Mesenchymal stem cell (in vitro differentiated cells and primary cell): ENCODE measurements at regions not wholly inside any gene's neighbourhood (a gene's known extent, or its start where the extent isn't known, plus 50 kb on each side); places are given as distances from the start of the nearest gene placed in this dataset.

ENCODE experiments used
- DNase-seq: peaks from one replicate; pipeline ENCODE4 v3.0.0-alpha.2; 2013
- H2AFZ ChIP-seq: one replicate; pipeline ENCODE4 v1.6.1; 2013; ENCODE audit warnings: low read depth, mild to moderate bottlenecking, control low read depth, inconsistent platforms, low read length, moderate library complexity
- H2AK5ac ChIP-seq: 2 replicates; pipeline ENCODE4 v1.6.1; 2013; ENCODE audit warnings: low read length, moderate library complexity, mild to moderate bottlenecking, inconsistent platforms; ENCODE audit not compliant: severe bottlenecking
- H2BK120ac ChIP-seq: one replicate; pipeline ENCODE4 v1.6.1; 2013; ENCODE audit warnings: low read depth, mild to moderate bottlenecking, inconsistent platforms, low read length, moderate library complexity
- H2BK12ac ChIP-seq, 2 experiments: one replicate each; pipeline ENCODE4 v1.6.1; 2013; ENCODE audit warnings: inconsistent platforms in 2 of 2, low read length in 2 of 2, mild to moderate bottlenecking in 2 of 2, moderate library complexity in 2 of 2, control low read depth in 1 of 2
- H2BK15ac ChIP-seq: one replicate; pipeline ENCODE4 v1.6.1; 2013; ENCODE audit warnings: mild to moderate bottlenecking, low read depth, inconsistent platforms; ENCODE audit not compliant: poor library complexity, severe bottlenecking
- H2BK5ac ChIP-seq: 2 replicates; pipeline ENCODE4 v1.6.1; 2013; ENCODE audit warnings: low read depth, mild to moderate bottlenecking, low read length, control low read depth, inconsistent platforms; ENCODE audit not compliant: poor library complexity, severe bottlenecking
- H3K14ac ChIP-seq, 2 experiments: one replicate each; pipeline ENCODE4 v1.6.1; 2013; ENCODE audit warnings: inconsistent platforms in 2 of 2, low read length in 2 of 2, control low read depth in 1 of 2, mild to moderate bottlenecking in 1 of 2, moderate library complexity in 1 of 2
- H3K18ac ChIP-seq, 2 experiments: one replicate each; pipeline ENCODE4 v1.6.1; 2013; ENCODE audit warnings: inconsistent platforms in 2 of 2, low read length in 2 of 2, control low read depth in 1 of 2, low read depth in 1 of 2, mild to moderate bottlenecking in 1 of 2
- H3K23ac ChIP-seq, 2 experiments: one replicate each; pipeline ENCODE4 v1.6.1; 2013; ENCODE audit warnings: inconsistent platforms in 2 of 2, low read length in 2 of 2, mild to moderate bottlenecking in 2 of 2, moderate library complexity in 2 of 2, control low read depth in 1 of 2
- H3K27ac ChIP-seq: 2 replicates; pipeline ENCODE4 v1.5.1; 2013; ENCODE audit warnings: mild to moderate bottlenecking, moderate library complexity, low read length, control low read depth, inconsistent platforms; ENCODE audit not compliant: poor library complexity, severe bottlenecking
- H3K27me3 ChIP-seq, 2 experiments: 2 replicates each; pipeline versions ENCODE4 v1.6.1 to v1.7.0; 2013; ENCODE audit warnings: low read length in 2 of 2, mild to moderate bottlenecking in 2 of 2, moderate library complexity in 2 of 2, control low read depth in 1 of 2, inconsistent platforms in 1 of 2; ENCODE audit not compliant: control insufficient read depth in 1 of 2, insufficient read depth in 1 of 2
- H3K36me3 ChIP-seq, 2 experiments: 2 replicates each; pipeline versions ENCODE4 v1.6.1 to v1.7.0; 2013; ENCODE audit warnings: low read length in 2 of 2, control low read depth in 1 of 2, inconsistent platforms in 1 of 2, low read depth in 1 of 2, mild to moderate bottlenecking in 1 of 2; ENCODE audit not compliant: insufficient read depth in 2 of 2, control insufficient read depth in 1 of 2
- H3K4ac ChIP-seq, 2 experiments: one replicate each; pipeline ENCODE4 v1.6.1; 2013; ENCODE audit warnings: inconsistent platforms in 2 of 2, low read length in 2 of 2, mild to moderate bottlenecking in 2 of 2, moderate library complexity in 2 of 2, control low read depth in 1 of 2, low read depth in 1 of 2
- H3K4me1 ChIP-seq: 2 replicates; pipeline ENCODE4 v1.6.1; 2013; ENCODE audit warnings: low read depth, low read length, control low read depth; ENCODE audit not compliant: control insufficient read depth, insufficient read depth
- H3K4me2 ChIP-seq: 2 replicates; pipeline ENCODE4 v1.6.1; 2013; ENCODE audit warnings: low read length, mild to moderate bottlenecking, inconsistent platforms; ENCODE audit not compliant: poor library complexity, severe bottlenecking
- H3K4me3 ChIP-seq, 2 experiments: 2 replicates each; pipeline versions ENCODE4 v1.5.1 to v1.7.0; 2013; ENCODE audit warnings: low read length in 2 of 2, mild to moderate bottlenecking in 2 of 2, control low read depth in 1 of 2, low read depth in 1 of 2; ENCODE audit not compliant: insufficient read depth in 1 of 2
- H3K79me1 ChIP-seq: replicated peaks from 2 replicates; pipeline ENCODE4 v1.6.1; 2013; ENCODE audit warnings: mild to moderate bottlenecking, control low read depth, low read length, inconsistent platforms; ENCODE audit not compliant: poor library complexity, severe bottlenecking
- H3K9ac ChIP-seq: 2 replicates; pipeline ENCODE4 v1.7.0; 2013; ENCODE audit warnings: mild to moderate bottlenecking, low read length, moderate library complexity
- H3K9me3 ChIP-seq: 2 replicates; pipeline ENCODE4 v1.7.0; 2013; ENCODE audit warnings: mild to moderate bottlenecking, low read length; ENCODE audit not compliant: control insufficient read depth
- H4K8ac ChIP-seq: one replicate; pipeline ENCODE4 v1.6.1; 2013; ENCODE audit warnings: inconsistent platforms, mild to moderate bottlenecking, low read length, moderate library complexity
- H4K91ac ChIP-seq: one replicate; pipeline ENCODE4 v1.6.1; 2013; ENCODE audit warnings: mild to moderate bottlenecking, low read length, inconsistent platforms
- WGBS: methylation state at CpG from one replicate; pipeline ENCODE4 v1.1.7; 2013; ENCODE audit warnings: mixed read lengths; 5-methylcytosine and 5-hydroxymethylcytosine counted together

GRCh38 chr16:6170022-6170421 is 1072.4 kb upstream of the EEF2KMT start:
- DNase-seq = no peak
- Histone ChIP-seq H2AK5ac (no peak overlapping the region), H2BK120ac (no peak overlapping the region), H3K27me3 (no peaks in the 10 kb centered on the region), H3K27ac (no peak overlapping the region), H3K4me1 (no peaks in the 10 kb centered on the region), H3K4me3 (no peak overlapping the region), H4K8ac (no peak overlapping the region), H2BK12ac (no peak overlapping the region), H3K79me1 (no peaks in the 10 kb centered on the region), H2BK15ac (no peak overlapping the region), H3K36me3 (no peaks in the 10 kb centered on the region), H3K14ac (no peak overlapping the region), H3K4me2 (no peak overlapping the region), H2BK5ac (no peak overlapping the region), H2AFZ (no peak overlapping the region), H3K23ac (no peak overlapping the region), H3K4ac (no peak overlapping the region), H4K91ac (no peak overlapping the region), H3K18ac (no peak overlapping the region), H3K9me3 (peaks cover 4% of the 10 kb centered on the region), H3K9ac (no peak overlapping the region)
- 86% methylated on average over 5 of the region's 5 CpGs for WGBS

- H4K91ac ChIP-seq = no peak overlapping the region
- H3K9me3 ChIP-seq = no peaks in the 10 kb centered on the region
- H3K4me2 ChIP-seq = no peak overlapping the region
- no peak overlapping the region for H3K23ac ChIP-seq
- H3K79me1 ChIP-seq = no peaks in the 10 kb centered on the region
- H3K4me1 ChIP-seq = no peaks in the 10 kb centered on the region
- H3K4ac ChIP-seq = no peak overlapping the region
- no peak overlapping the region for H2BK5ac ChIP-seq
- no peak overlapping the region for H2AK5ac ChIP-seq
- no peak overlapping the region for H3K27ac ChIP-seq
- no peak overlapping the region for H2BK12ac ChIP-seq
- 66% methylated on average over 11 of the region's 11 CpGs for WGBS
- no peak overlapping the region for H2BK120ac ChIP-seq
- no peak overlapping the region for H2AFZ ChIP-seq
- H3K18ac ChIP-seq = no peak overlapping the region
- H3K14ac ChIP-seq = no peak overlapping the region
- H3K9ac ChIP-seq = no peak overlapping the region
- H3K36me3 ChIP-seq = no peaks in the 10 kb centered on the region
- no peaks in the 10 kb centered on the region for H3K27me3 ChIP-seq
- no peak for DNase-seq
- H4K8ac ChIP-seq = no peak overlapping the region
- no peak overlapping the region for H3K4me3 ChIP-seq
- H2BK15ac ChIP-seq = no peak overlapping the region
These were observed 1067.9 kb upstream of the EEF2KMT start for GRCh38 chr16:6165330-6165979.

GRCh38 chr16:6160871-6161270 is 1063.3 kb upstream of the EEF2KMT start:
- H3K9ac ChIP-seq = no peak overlapping the region
- no peak overlapping the region for H2AFZ ChIP-seq
- H4K91ac ChIP-seq = no peak overlapping the region
- H2BK120ac ChIP-seq = no peak overlapping the region
- H2BK5ac ChIP-seq = no peak overlapping the region
- no peaks in the 10 kb centered on the region for H3K27me3 ChIP-seq
- no peak overlapping the region for H3K27ac ChIP-seq
- DNase-seq = no peak
- no peak overlapping the region for H3K4ac ChIP-seq
- H2AK5ac ChIP-seq = no peak overlapping the region
- H3K9me3 ChIP-seq = no peaks in the 10 kb centered on the region
- H2BK12ac ChIP-seq = no peak overlapping the region
- no peak overlapping the region for H3K4me3 ChIP-seq
- no peak overlapping the region for H4K8ac ChIP-seq
- no peak overlapping the region for H2BK15ac ChIP-seq
- no peaks in the 10 kb centered on the region for H3K79me1 ChIP-seq
- H3K36me3 ChIP-seq = no peaks in the 10 kb centered on the region
- no peak overlapping the region for H3K4me2 ChIP-seq
- H3K18ac ChIP-seq = no peak overlapping the region
- no peak overlapping the region for H3K14ac ChIP-seq
- no peaks in the 10 kb centered on the region for H3K4me1 ChIP-seq
- WGBS = 79% methylated on average over 10 of the region's 10 CpGs
- no peak overlapping the region for H3K23ac ChIP-seq

- H3K36me3 ChIP-seq = no peaks in the 10 kb centered on the region
- no peaks in the 10 kb centered on the region for H3K27me3 ChIP-seq
- no peak overlapping the region for H3K14ac ChIP-seq
- H3K79me1 ChIP-seq = no peaks in the 10 kb centered on the region
- no peak overlapping the region for H4K8ac ChIP-seq
- no peaks in the 10 kb centered on the region for H3K9me3 ChIP-seq
- H3K23ac ChIP-seq = no peak overlapping the region
- no peak overlapping the region for H4K91ac ChIP-seq
- no peak overlapping the region for H3K27ac ChIP-seq
- H2AK5ac ChIP-seq = no peak overlapping the region
- no peaks in the 10 kb centered on the region for H3K4me1 ChIP-seq
- H3K4me2 ChIP-seq = no peak overlapping the region
- no peak overlapping the region for H2BK5ac ChIP-seq
- no peak overlapping the region for H2AFZ ChIP-seq
- WGBS = 78% methylated on average over 3 of the region's 3 CpGs
- H3K4ac ChIP-seq = no peak overlapping the region
- no peak overlapping the region for H3K18ac ChIP-seq
- no peak overlapping the region for H2BK12ac ChIP-seq
- DNase-seq = no peak
- H2BK15ac ChIP-seq = no peak overlapping the region
- no peak overlapping the region for H2BK120ac ChIP-seq
- no peak overlapping the region for H3K4me3 ChIP-seq
- H3K9ac ChIP-seq = no peak overlapping the region
These were observed 1062.7 kb upstream of the EEF2KMT start for GRCh38 chr16:6160303-6160702.
